SJSA1 (cell line): ENCODE measurements at regions not wholly inside any gene's neighbourhood (a gene's known extent, or its start where the extent isn't known, plus 50 kb on each side); places are given as distances from the start of the nearest gene placed in this dataset.
A peak's percentile ranks its signal among the peaks of the same experiment; 100 is the strongest.

Experiments
- DNase-seq, 2 experiments: peaks; one replicate each; pipeline ENCODE4 v3.0.0-alpha.2; 2015 to 2020; ENCODE audit warnings: low spot score in 2 of 2, low read depth in 1 of 2
- H3K27ac ChIP-seq: fragments of 250-450 bp; sonication (Bioruptor Pico); 2 replicates; pipeline ENCODE4 v1.5.1; 2020; ENCODE audit warnings: mild to moderate bottlenecking, moderate library complexity
- H3K27me3 ChIP-seq: fragments of 250-450 bp; sonication (Bioruptor Pico); replicated peaks from 2 replicates; pipeline ENCODE4 v1.5.1; 2020; ENCODE audit warnings: mild to moderate bottlenecking, moderate library complexity
- H3K36me3 ChIP-seq: fragments of 250-450 bp; sonication (Bioruptor Pico); 2 replicates; pipeline ENCODE4 v1.5.1; 2020; ENCODE audit warnings: mild to moderate bottlenecking
- H3K4me1 ChIP-seq: fragments of 250-450 bp; sonication (Bioruptor Pico); replicated peaks from 2 replicates; pipeline ENCODE4 v1.6.1; 2021; ENCODE audit warnings: mild to moderate bottlenecking
- H3K4me3 ChIP-seq: fragments of 250-450 bp; sonication (Bioruptor Pico); 2 replicates; pipeline ENCODE4 v1.5.1; 2020; ENCODE audit warnings: mild to moderate bottlenecking
- H3K9me3 ChIP-seq: fragments of 250-450 bp; sonication (Bioruptor Pico); replicated peaks from 2 replicates; pipeline ENCODE4 v1.5.1; 2020; ENCODE audit warnings: mild to moderate bottlenecking

GRCh38 chr1:79220509-79220908 lies 214.0 kb upstream of the ADGRL4 start:
- no peak for DNase-seq
- H3K36me3 ChIP-seq = no peaks in the 10 kb centered on the region

GRCh38 chr1:79215311-79215710 lies 208.8 kb upstream of the ADGRL4 start:
- H3K9me3 ChIP-seq = no peaks in the 10 kb centered on the region
- DNase-seq = no peak
- H3K4me1 ChIP-seq = no peaks in the 10 kb centered on the region
- no peaks in the 10 kb centered on the region for H3K36me3 ChIP-seq
- no peaks in the 10 kb centered on the region for H3K27me3 ChIP-seq
- no peak overlapping the region for H3K4me3 ChIP-seq
- H3K27ac ChIP-seq = no peak overlapping the region

More at GRCh38 chr1:79220509-79220908, 214.0 kb upstream of the ADGRL4 start:
- Histone ChIP-seq H3K27ac (no peak overlapping the region), H3K9me3 (no peaks in the 10 kb centered on the region), H3K27me3 (no peaks in the 10 kb centered on the region), H3K4me1 (no peaks in the 10 kb centered on the region), H3K4me3 (no peak overlapping the region)

GRCh38 chr1:79207786-79208185 lies 201.3 kb upstream of the ADGRL4 start:
- H3K4me3 ChIP-seq = no peak overlapping the region
- no peak for DNase-seq
- H3K27me3 ChIP-seq = no peaks in the 10 kb centered on the region
- H3K9me3 ChIP-seq = no peaks in the 10 kb centered on the region
- H3K27ac ChIP-seq = no peak overlapping the region
- H3K4me1 ChIP-seq = no peaks in the 10 kb centered on the region
- H3K36me3 ChIP-seq = no peaks in the 10 kb centered on the region

GRCh38 chr1:79207331-79207730 lies 200.8 kb upstream of the ADGRL4 start:
- H3K4me1 ChIP-seq = no peaks in the 10 kb centered on the region
- H3K36me3 ChIP-seq = no peaks in the 10 kb centered on the region
- H3K9me3 ChIP-seq = no peaks in the 10 kb centered on the region
- DNase-seq = no peak
- no peaks in the 10 kb centered on the region for H3K27me3 ChIP-seq
- H3K4me3 ChIP-seq = no peak overlapping the region
- H3K27ac ChIP-seq = no peak overlapping the region

GRCh38 chr1:79204779-79205479 lies 198.4 kb upstream of the ADGRL4 start:
- H3K27me3 ChIP-seq = no peaks in the 10 kb centered on the region
- H3K4me3 ChIP-seq = no peak overlapping the region
- no peaks in the 10 kb centered on the region for H3K9me3 ChIP-seq
- no peaks in the 10 kb centered on the region for H3K4me1 ChIP-seq
- no peaks in the 10 kb centered on the region for H3K36me3 ChIP-seq
- DNase-seq = no peak
- H3K27ac ChIP-seq = no peak overlapping the region

GRCh38 chr1:79198832-79199231 lies 192.3 kb upstream of the ADGRL4 start:
- peak in 1 of 2 experiments; percentile 11 for DNase-seq
- H3K4me1 ChIP-seq = peaks cover under 1% of the 10 kb centered on the region; the same call in 1 of the 2 replicates
- no peak overlapping the region for H3K4me3 ChIP-seq
- no peaks in the 10 kb centered on the region for H3K9me3 ChIP-seq
- H3K36me3 ChIP-seq = no peaks in the 10 kb centered on the region
- H3K27ac ChIP-seq = no peak overlapping the region
- no peaks in the 10 kb centered on the region for H3K27me3 ChIP-seq

GRCh38 chr1:79197421-79197820 lies 190.9 kb upstream of the ADGRL4 start:
- Histone ChIP-seq H3K4me1 (peaks cover 10% of the 10 kb centered on the region), H3K27me3 (no peaks in the 10 kb centered on the region), H3K27ac (no peak overlapping the region), H3K4me3 (no peak overlapping the region), H3K9me3 (no peaks in the 10 kb centered on the region), H3K36me3 (no peaks in the 10 kb centered on the region)
- DNase-seq = peak in 1 of 2 experiments; percentile 23

- H3K36me3 ChIP-seq = no peaks in the 10 kb centered on the region
- H3K27ac ChIP-seq = no peak overlapping the region
- no peak for DNase-seq
- H3K9me3 ChIP-seq = no peaks in the 10 kb centered on the region
- no peaks in the 10 kb centered on the region for H3K27me3 ChIP-seq
- peaks cover 10% of the 10 kb centered on the region for H3K4me1 ChIP-seq
- H3K4me3 ChIP-seq = no peak overlapping the region
Observed at GRCh38 chr1:79196211-79196610, 189.7 kb upstream of the ADGRL4 start.

GRCh38 chr1:79193211-79194079 lies 186.9 kb upstream of the ADGRL4 start:
- H3K4me1 ChIP-seq = peaks cover 11% of the 10 kb centered on the region
- H3K36me3 ChIP-seq = no peaks in the 10 kb centered on the region
- no peaks in the 10 kb centered on the region for H3K27me3 ChIP-seq
- DNase-seq = peak; percentile 46 to 54
- H3K9me3 ChIP-seq = no peaks in the 10 kb centered on the region
- peak overlapping the region; percentile 67 for H3K27ac ChIP-seq
- H3K4me3 ChIP-seq = no peak overlapping the region

GRCh38 chr1:79190074-79190473 lies 183.5 kb upstream of the ADGRL4 start:
- Histone ChIP-seq H3K4me1 (peaks cover 22% of the 10 kb centered on the region), H3K27me3 (no peaks in the 10 kb centered on the region), H3K4me3 (no peak overlapping the region), H3K27ac (no peak overlapping the region), H3K36me3 (no peaks in the 10 kb centered on the region), H3K9me3 (no peaks in the 10 kb centered on the region)
- no peak for DNase-seq

- Histone ChIP-seq H3K27ac (no peak overlapping the region), H3K27me3 (no peaks in the 10 kb centered on the region), H3K4me3 (no peak overlapping the region), H3K36me3 (no peaks in the 10 kb centered on the region), H3K4me1 (peaks cover 16% of the 10 kb centered on the region), H3K9me3 (no peaks in the 10 kb centered on the region)
- DNase-seq = peak in 1 of 2 experiments; percentile 34
Observed at GRCh38 chr1:79188337-79188736, 181.8 kb upstream of the ADGRL4 start.

GRCh38 chr1:79186260-79186659 lies 179.7 kb upstream of the ADGRL4 start:
- Histone ChIP-seq H3K4me3 (no peak overlapping the region), H3K9me3 (no peaks in the 10 kb centered on the region), H3K36me3 (no peaks in the 10 kb centered on the region), H3K27me3 (no peaks in the 10 kb centered on the region), H3K27ac (no peak overlapping the region), H3K4me1 (peaks cover 11% of the 10 kb centered on the region)
- no peak for DNase-seq

GRCh38 chr1:79177844-79178243 lies 171.3 kb upstream of the ADGRL4 start:
- no peak for DNase-seq
- Histone ChIP-seq H3K36me3 (no peaks in the 10 kb centered on the region), H3K9me3 (no peaks in the 10 kb centered on the region), H3K4me3 (no peak overlapping the region), H3K27me3 (no peaks in the 10 kb centered on the region), H3K4me1 (no peaks in the 10 kb centered on the region), H3K27ac (no peak overlapping the region)

- H3K27ac ChIP-seq = no peak overlapping the region
Observed at GRCh38 chr1:79161077-79161476, 154.5 kb upstream of the ADGRL4 start.

More at GRCh38 chr1:79161077-79161476, 154.5 kb upstream of the ADGRL4 start:
- Histone ChIP-seq H3K4me3 (no peak overlapping the region), H3K27me3 (no peaks in the 10 kb centered on the region), H3K9me3 (no peaks in the 10 kb centered on the region), H3K36me3 (no peaks in the 10 kb centered on the region), H3K4me1 (peaks cover 6% of the 10 kb centered on the region)
- peak in 1 of 2 experiments; percentile 5 for DNase-seq
